ENCODE measurements at regions not wholly inside any gene's neighbourhood (a gene's known extent, or its start where the extent isn't known, plus 50 kb on each side); places are given as distances from the start of the nearest gene placed in this dataset.

- H4K20me1 ChIP-seq (ENCODE audit: insufficient read depth) = no peaks in the 10 kb centered on the region
Measured at GRCh38 chr9:14433351-14434157, 119.6 kb upstream of the NFIB start.

DNA sequence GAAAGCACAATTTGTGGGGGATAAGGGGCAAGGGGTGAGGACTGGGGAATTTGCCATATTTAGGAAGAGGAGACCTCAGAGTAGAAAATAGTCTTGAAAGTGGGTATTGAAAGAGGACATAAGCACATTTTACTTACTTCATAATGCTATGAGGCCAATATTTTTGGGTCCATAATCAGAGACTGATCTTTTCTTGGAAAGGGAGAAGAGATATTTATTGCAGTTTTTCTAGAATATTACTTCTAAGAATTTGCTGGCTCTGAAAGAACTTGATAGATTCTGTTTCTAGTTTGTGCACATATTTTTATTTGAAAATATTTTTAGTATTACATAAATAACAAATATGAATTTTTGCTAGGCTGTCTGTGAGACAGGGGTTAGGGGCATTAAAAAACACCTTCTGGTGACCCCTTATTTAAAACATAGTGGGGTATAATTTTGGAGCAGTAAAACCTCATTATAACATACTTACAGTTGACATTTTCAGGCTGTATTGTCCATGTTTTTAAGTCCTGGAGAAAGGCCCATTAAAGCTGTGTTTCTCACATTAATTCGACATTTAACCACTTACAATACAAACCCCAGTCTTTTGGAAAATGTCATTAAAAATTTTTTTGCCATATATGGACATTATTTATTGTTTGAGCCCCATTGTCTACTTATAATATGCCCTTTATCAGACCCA lies 118.9 kb upstream of the NFIB start:
- no peaks in the 10 kb centered on the region for H3K36me3 ChIP-seq (ENCODE audit: insufficient read depth)
- TF ChIP-seq CTCF (conservative IDR thresholded peaks at IDR 0.05; ENCODE audit: low read depth, low read length) = no peak
- no peak overlapping the region for H2AFZ ChIP-seq (ENCODE audit: low read depth)

More at GRCh38 chr9:14433351-14434157, 119.6 kb upstream of the NFIB start:
- H3K4me1 ChIP-seq (ENCODE audit: low read depth, poor library complexity, severe bottlenecking) = no peaks in the 10 kb centered on the region
- H3K9ac ChIP-seq = no peak overlapping the region
- H2AFZ ChIP-seq (ENCODE audit: low read depth) = no peak overlapping the region
- H3K4me2 ChIP-seq = no peak overlapping the region
- H3K27ac ChIP-seq = no peak overlapping the region
- H3K36me3 ChIP-seq (ENCODE audit: insufficient read depth) = no peaks in the 10 kb centered on the region
- H3K4me3 ChIP-seq (IDR thresholded peaks at IDR 0.05; ENCODE audit: insufficient read depth, low read depth, low read length) = no peak overlapping the region
- H3K27me3 ChIP-seq (ENCODE audit: insufficient read depth, low read depth) = no peaks in the 10 kb centered on the region
- 0 out of 2 replicates have a peak, but pooled peaks have one; percentile 45 for TF ChIP-seq CTCF (conservative IDR thresholded peaks at IDR 0.05; ENCODE audit: low read depth, low read length)
- no peaks in the 10 kb centered on the region for H3K79me2 ChIP-seq (ENCODE audit: insufficient read depth, low read depth)

DNA sequence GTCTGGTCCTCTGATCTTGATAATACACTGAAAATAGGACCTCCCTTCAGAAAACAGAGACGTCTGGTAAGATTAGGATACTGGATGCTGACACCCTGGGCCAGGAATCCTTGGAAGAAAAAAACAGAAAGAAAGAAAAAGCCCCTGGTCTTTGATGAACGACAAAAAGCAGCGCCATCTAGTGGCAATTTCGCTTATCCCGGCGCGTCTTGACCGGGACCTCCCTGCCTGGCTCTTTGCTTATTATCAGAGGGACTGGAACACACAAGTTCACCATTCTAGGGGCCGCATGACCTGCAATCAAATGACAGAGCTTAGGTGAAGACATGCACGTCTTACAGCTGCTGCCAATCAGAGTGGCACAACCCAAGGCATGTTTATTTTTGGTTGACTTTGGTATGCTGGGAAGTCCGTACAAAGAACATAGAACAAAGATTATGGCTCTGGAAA lies 114.9 kb upstream of the NFIB start:
- H2AFZ ChIP-seq (ENCODE audit: low read depth) = no peak overlapping the region
- no peak overlapping the region for H3K4me3 ChIP-seq (IDR thresholded peaks at IDR 0.05; ENCODE audit: insufficient read depth, low read depth, low read length)

More for the DNA sequence above, 118.9 kb upstream of the NFIB start:
- no peak overlapping the region for H3K27ac ChIP-seq
- H3K4me1 ChIP-seq (ENCODE audit: low read depth, poor library complexity, severe bottlenecking) = no peaks in the 10 kb centered on the region
- H3K9ac ChIP-seq = no peak overlapping the region
- no peaks in the 10 kb centered on the region for H4K20me1 ChIP-seq (ENCODE audit: insufficient read depth)
- H3K79me2 ChIP-seq (ENCODE audit: insufficient read depth, low read depth) = no peaks in the 10 kb centered on the region
- H3K4me3 ChIP-seq (IDR thresholded peaks at IDR 0.05; ENCODE audit: insufficient read depth, low read depth, low read length) = no peak overlapping the region
- no peaks in the 10 kb centered on the region for H3K27me3 ChIP-seq (ENCODE audit: insufficient read depth, low read depth)
- no peak overlapping the region for H3K4me2 ChIP-seq

DNA sequence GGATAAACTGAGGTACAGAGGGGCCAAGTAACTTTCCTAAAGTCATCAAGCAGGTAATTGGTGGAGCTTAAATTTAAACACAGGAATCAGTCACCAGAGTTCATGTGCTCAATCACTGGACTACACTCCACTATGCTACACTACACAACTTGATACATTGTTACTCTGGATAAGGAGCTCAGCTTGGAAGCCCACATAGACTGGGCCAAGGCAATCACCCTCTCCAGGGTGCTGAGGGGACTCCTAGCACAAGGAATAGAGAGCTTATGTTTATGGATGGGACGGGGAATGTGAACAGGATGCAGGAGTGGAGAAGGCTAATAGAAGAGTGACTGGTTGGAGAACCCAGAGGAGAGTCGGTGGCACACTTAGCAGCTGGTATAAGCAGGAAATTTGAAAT lies 113.5 kb upstream of the NFIB start:
- no peak overlapping the region for H3K9ac ChIP-seq
- H3K4me2 ChIP-seq = no peak overlapping the region
- TF ChIP-seq CTCF (conservative IDR thresholded peaks at IDR 0.05; ENCODE audit: low read depth, low read length) = no peak
- no peaks in the 10 kb centered on the region for H3K36me3 ChIP-seq (ENCODE audit: insufficient read depth)
- no peaks in the 10 kb centered on the region for H3K27me3 ChIP-seq (ENCODE audit: insufficient read depth, low read depth)
- no peaks in the 10 kb centered on the region for H3K79me2 ChIP-seq (ENCODE audit: insufficient read depth, low read depth)
- H4K20me1 ChIP-seq (ENCODE audit: insufficient read depth) = no peaks in the 10 kb centered on the region
- H3K4me3 ChIP-seq (IDR thresholded peaks at IDR 0.05; ENCODE audit: insufficient read depth, low read depth, low read length) = no peak overlapping the region
- no peak overlapping the region for H2AFZ ChIP-seq (ENCODE audit: low read depth)
- no peak overlapping the region for H3K27ac ChIP-seq
- no peaks in the 10 kb centered on the region for H3K4me1 ChIP-seq (ENCODE audit: low read depth, poor library complexity, severe bottlenecking)

More for the DNA sequence above, 114.9 kb upstream of the NFIB start:
- peak; percentile 79 for TF ChIP-seq CTCF (conservative IDR thresholded peaks at IDR 0.05; ENCODE audit: low read depth, low read length)
- no peaks in the 10 kb centered on the region for H3K27me3 ChIP-seq (ENCODE audit: insufficient read depth, low read depth)
- H4K20me1 ChIP-seq (ENCODE audit: insufficient read depth) = no peaks in the 10 kb centered on the region
- H3K9ac ChIP-seq = no peak overlapping the region
- no peak overlapping the region for H3K27ac ChIP-seq
- no peak overlapping the region for H3K4me2 ChIP-seq
- H3K36me3 ChIP-seq (ENCODE audit: insufficient read depth) = no peaks in the 10 kb centered on the region
- H3K79me2 ChIP-seq (ENCODE audit: insufficient read depth, low read depth) = no peaks in the 10 kb centered on the region
- no peaks in the 10 kb centered on the region for H3K4me1 ChIP-seq (ENCODE audit: low read depth, poor library complexity, severe bottlenecking)
